IMR-90 (cell line): ENCODE measurements at regions not wholly inside any gene's neighbourhood (a gene's known extent, or its start where the extent isn't known, plus 50 kb on each side); places are given as distances from the start of the nearest gene placed in this dataset.

Experiments
- POLR2A ChIP-seq: IDR thresholded peaks from 2 replicates; pipeline ENCODE4 v1.6.1; 2012; ENCODE audit warnings: mild to moderate bottlenecking, low read depth, low read length
- RAD21 ChIP-seq: IDR thresholded peaks from 2 replicates; pipeline ENCODE4 v1.6.1; 2012; ENCODE audit warnings: low read length, improper control_type of control experiment
- TF ChIP-seq, protein P1 (sequence below): conservative IDR thresholded peaks from 2 replicates; pipeline ENCODE4 v1.5.1; 2012; ENCODE audit warnings: mild to moderate bottlenecking, low read depth, low read length, improper control_type of control experiment
- TF ChIP-seq, protein P2 (sequence below): fragments of 150-350 bp; IDR thresholded peaks from 2 replicates; pipeline ENCODE4 v1.6.1; 2017; ENCODE audit warnings: mild to moderate bottlenecking, antibody characterized with exemption, low read length, low read depth

DNA sequence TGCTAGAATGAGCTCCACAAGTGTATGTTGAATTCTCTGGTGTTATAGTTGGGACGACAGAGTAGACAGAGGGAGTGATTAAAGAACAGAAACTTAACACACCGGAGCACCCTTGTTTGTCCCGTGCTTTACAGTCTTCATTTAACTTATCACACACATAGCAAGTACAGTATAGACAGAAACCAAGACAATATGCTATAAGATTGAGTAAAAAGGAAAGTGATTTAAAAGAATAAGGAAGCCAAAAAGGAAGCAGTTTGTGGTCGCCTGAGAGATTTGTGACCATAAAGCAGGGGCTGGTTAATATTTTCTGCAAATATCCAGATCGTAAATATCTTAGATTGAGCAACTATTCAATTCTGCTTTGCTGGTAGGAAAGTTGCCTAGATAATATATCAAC, 1128.4 kb downstream of the TSN start:
- TF ChIP-seq, protein P1, sequence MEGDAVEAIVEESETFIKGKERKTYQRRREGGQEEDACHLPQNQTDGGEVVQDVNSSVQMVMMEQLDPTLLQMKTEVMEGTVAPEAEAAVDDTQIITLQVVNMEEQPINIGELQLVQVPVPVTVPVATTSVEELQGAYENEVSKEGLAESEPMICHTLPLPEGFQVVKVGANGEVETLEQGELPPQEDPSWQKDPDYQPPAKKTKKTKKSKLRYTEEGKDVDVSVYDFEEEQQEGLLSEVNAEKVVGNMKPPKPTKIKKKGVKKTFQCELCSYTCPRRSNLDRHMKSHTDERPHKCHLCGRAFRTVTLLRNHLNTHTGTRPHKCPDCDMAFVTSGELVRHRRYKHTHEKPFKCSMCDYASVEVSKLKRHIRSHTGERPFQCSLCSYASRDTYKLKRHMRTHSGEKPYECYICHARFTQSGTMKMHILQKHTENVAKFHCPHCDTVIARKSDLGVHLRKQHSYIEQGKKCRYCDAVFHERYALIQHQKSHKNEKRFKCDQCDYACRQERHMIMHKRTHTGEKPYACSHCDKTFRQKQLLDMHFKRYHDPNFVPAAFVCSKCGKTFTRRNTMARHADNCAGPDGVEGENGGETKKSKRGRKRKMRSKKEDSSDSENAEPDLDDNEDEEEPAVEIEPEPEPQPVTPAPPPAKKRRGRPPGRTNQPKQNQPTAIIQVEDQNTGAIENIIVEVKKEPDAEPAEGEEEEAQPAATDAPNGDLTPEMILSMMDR: no peak
- TF ChIP-seq, protein P2, sequence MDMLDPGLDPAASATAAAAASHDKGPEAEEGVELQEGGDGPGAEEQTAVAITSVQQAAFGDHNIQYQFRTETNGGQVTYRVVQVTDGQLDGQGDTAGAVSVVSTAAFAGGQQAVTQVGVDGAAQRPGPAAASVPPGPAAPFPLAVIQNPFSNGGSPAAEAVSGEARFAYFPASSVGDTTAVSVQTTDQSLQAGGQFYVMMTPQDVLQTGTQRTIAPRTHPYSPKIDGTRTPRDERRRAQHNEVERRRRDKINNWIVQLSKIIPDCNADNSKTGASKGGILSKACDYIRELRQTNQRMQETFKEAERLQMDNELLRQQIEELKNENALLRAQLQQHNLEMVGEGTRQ: no peak
- TF ChIP-seq POLR2A (no peak), RAD21 (no peak)
